Activated CD4-positive, alpha-beta T cell treated with anti-CD3 and anti-CD28 coated beads for 36 hours (primary cell): ENCODE measurements at regions not wholly inside any gene's neighbourhood (a gene's known extent, or its start where the extent isn't known, plus 50 kb on each side); places are given as distances from the start of the nearest gene placed in this dataset.

Experiments used
- ATAC-seq: fragments of 200-7000 bp; cut with Tn5 transposase; one replicate; pipeline ENCODE4 v1.10.0; 2021; ENCODE audit warnings: mild to moderate bottlenecking, moderate library complexity
- CTCF ChIA-PET: fragments of 350-600 bp; sonication (Branson Sonifier 250); formaldehyde crosslinking; loops from one replicate; lab custom pipeline; 2021; ENCODE audit warnings: antibody characterized with exemption; lab: Charles Lee
- POLR2A ChIA-PET: fragments of 350-600 bp; sonication (Branson Sonifier 250); formaldehyde crosslinking; loops from one replicate; lab custom pipeline; 2021; ENCODE audit warnings: antibody characterized with exemption, inconsistent platforms; lab: Charles Lee
- DNase-seq: peaks from one replicate; pipeline ENCODE4 v3.0.0-alpha.2; 2020
- H3K27ac Mint-ChIP-seq: one replicate; pipeline ENCODE4 v1.8.0; 2021; ENCODE audit warnings: mixed read lengths
- H3K27me3 Mint-ChIP-seq: one replicate; pipeline ENCODE4 v1.8.0; 2021; ENCODE audit warnings: mixed read lengths
- H3K36me3 Mint-ChIP-seq: one replicate; pipeline ENCODE4 v1.8.0; 2021; ENCODE audit warnings: low read depth, mixed read lengths
- H3K4me1 Mint-ChIP-seq: one replicate; pipeline ENCODE4 v1.8.0; 2021; ENCODE audit warnings: mixed read lengths
- H3K4me3 Mint-ChIP-seq: one replicate; pipeline ENCODE4 v1.8.0; 2021; ENCODE audit warnings: mild to moderate bottlenecking, moderate library complexity, mixed read lengths
- H3K9me3 Mint-ChIP-seq: one replicate; pipeline ENCODE4 v1.8.0; 2021; ENCODE audit warnings: low read depth, mixed read lengths
- intact Hi-C, 2 experiments: fragments of 100-400 bp; cut with DNase I in 1 of 2; cut with micrococcal nuclease in 1 of 2; formaldehyde crosslinking; loops; one replicate each; pipeline versions ENCODE4 v1.14.2 to v1.15.1; 2022 to 2024; cut with DNase I, micrococcal nuclease

DNA sequence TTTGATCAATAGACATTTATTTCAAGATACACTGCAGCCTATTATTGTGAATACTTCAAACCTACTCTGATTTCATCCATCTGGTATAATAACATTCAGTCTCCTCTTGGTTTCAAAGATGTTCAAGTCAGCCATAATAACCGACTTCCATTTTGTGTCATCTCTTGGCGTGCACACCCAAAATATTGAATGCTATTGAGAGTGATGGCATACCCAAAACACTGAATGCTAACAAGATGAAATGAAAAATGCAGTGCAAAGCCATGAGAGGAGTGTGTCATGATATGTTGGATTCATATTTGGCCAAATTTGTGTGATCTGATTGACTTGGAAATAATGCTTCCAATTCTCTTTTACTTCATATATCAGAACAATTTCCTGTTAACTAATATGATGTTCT lies 181.2 kb upstream of the PCDH17 start:
- DNase-seq (no peak), ATAC-seq (no peak)
- ChIA-PET CTCF (no interaction called here), POLR2A (no interaction called here)
- intact Hi-C loops = no loop called here
- H3K4me1 Mint-ChIP-seq = no peaks in the 10 kb centered on the region
- peaks cover 3% of the 10 kb centered on the region for H3K9me3 Mint-ChIP-seq
- no peak overlapping the region for H3K4me3 Mint-ChIP-seq
- H3K27me3 Mint-ChIP-seq = no peaks in the 10 kb centered on the region
- no peaks in the 10 kb centered on the region for H3K36me3 Mint-ChIP-seq
- no peak overlapping the region for H3K27ac Mint-ChIP-seq

DNA sequence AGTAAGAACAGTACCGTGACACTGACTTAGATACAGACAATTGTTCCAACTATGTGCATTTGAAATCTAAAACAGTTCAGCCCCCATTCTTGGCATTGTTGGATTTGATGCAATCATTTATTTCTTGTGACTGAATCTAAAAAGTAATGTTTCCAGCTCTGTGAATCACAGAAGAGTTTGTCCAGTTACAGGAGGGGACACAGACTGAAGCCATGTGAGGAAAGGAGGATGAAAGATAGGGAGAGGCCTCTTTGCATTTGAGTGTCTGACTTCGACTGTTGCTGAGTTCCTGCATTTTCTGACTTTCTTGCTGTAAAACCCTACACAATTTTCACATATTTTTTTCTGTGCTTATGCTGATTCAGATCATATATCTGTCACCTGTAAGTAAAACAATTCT lies 179.3 kb upstream of the PCDH17 start:
- no peaks in the 10 kb centered on the region for H3K27me3 Mint-ChIP-seq
- POLR2A ChIA-PET = no interaction called here

DNA sequence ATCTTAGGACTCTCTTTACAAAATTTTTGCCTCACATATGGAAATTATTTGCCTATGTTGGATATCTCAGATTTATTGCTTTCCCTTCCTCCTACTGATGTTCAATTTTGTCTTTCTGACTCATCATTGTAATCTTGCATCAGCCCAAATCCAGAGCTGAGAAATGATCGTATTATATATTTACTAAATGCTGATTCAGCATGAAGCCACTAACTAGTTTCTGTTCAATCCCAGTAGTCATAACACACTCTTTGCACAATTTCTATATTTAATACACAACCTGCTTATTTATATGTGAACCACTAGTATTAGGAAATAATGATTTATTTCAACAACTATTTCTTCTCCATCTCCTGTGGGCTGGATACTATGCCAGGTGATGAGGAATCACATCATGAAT lies 161.1 kb upstream of the PCDH17 start:
- ChIA-PET POLR2A (no interaction called here), CTCF (no interaction called here)
- Mint-ChIP-seq H3K36me3 (no peaks in the 10 kb centered on the region), H3K4me1 (no peaks in the 10 kb centered on the region), H3K4me3 (no peak overlapping the region), H3K27ac (no peak overlapping the region), H3K27me3 (no peaks in the 10 kb centered on the region), H3K9me3 (peaks cover 5% of the 10 kb centered on the region)
- no peak for ATAC-seq
- DNase-seq = no peak
- intact Hi-C loops = no loop called here

More for the DNA sequence above, 179.3 kb upstream of the PCDH17 start:
- Mint-ChIP-seq H3K4me3 (no peak overlapping the region), H3K27ac (no peak overlapping the region), H3K4me1 (no peaks in the 10 kb centered on the region), H3K36me3 (no peaks in the 10 kb centered on the region), H3K9me3 (peaks cover 3% of the 10 kb centered on the region)
- CTCF ChIA-PET = no interaction called here
- intact Hi-C loops = no loop called here
- ATAC-seq = no peak
- DNase-seq = no peak

DNA sequence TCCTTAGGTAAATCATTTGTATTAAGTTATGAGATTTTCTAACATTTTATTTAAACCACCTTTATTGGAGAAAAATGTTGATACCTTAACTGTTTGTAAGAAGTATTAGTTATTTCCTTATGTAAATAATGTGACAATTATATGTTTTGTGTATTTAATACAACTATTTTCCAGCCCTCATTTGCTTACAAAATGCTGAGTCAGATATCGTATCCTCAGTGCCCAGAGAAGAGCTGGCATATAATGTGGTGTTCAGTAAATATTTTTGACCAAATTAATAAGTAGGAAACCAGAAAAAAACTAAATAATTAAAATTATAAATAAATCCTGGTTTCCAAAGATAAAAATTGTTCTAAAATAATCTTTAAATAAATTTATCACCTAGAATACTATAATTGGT lies 140.2 kb upstream of the PCDH17 start:
- Mint-ChIP-seq H3K4me1 (no peaks in the 10 kb centered on the region), H3K9me3 (peaks cover 2% of the 10 kb centered on the region), H3K4me3 (no peak overlapping the region), H3K27ac (no peak overlapping the region), H3K36me3 (no peaks in the 10 kb centered on the region), H3K27me3 (no peaks in the 10 kb centered on the region)
- intact Hi-C loops = no loop called here
- no peak for DNase-seq
- ChIA-PET POLR2A (no interaction called here), CTCF (no interaction called here)
- ATAC-seq = no peak

DNA sequence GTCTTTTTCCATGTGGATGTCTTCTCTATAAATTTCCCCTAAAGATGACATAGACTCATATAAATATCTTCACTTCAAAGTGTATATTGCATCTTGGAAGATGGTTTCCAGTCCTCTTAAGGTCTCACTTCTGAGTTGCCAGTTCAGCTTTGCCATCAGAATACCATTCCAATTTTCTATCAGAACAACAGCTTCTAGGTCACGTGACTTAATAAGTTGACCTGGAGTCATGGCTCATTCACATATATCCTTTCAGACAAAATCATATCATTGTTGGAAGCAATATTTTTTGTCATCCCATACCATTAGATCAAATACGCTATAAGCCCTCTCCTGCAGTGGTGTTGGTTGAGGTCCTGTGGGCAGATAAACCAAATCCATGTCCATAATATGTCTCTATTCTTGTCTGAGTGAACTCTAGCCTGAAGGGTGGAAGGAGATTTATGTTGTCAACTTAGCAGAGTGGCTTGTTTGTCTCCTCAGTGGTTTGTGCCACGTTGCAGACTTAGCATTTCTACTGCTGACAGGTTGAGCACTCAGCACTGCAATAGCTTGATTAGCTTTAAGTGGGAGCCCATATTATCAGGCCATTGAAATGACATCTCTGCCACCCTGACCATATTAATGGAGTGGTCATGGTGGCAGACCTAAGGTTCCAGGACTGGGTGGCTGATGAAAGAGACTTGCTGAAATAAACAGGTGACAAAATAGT lies 123.6 kb upstream of the PCDH17 start:
- CTCF ChIA-PET = no interaction called here
- ATAC-seq = no peak

DNA sequence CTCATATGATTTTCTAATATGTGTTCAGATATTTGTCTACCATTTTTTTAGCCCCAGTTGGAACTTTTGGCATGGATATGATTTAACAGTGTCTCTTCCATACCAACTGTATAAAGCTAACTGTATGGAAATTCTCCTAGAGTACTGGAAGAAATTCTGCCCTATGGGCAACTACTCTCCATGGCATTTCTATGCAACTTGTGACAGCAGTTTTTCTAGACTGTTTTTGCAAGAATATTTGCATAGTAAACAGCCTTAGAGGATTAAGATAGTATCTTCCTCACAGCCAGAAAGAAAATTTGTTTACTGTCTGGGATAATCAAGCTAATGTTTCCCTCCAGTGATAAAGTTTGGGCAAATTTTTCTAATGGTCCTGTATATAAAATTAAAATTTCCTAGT lies 119.9 kb upstream of the PCDH17 start:
- ATAC-seq (no peak), DNase-seq (no peak)
- H3K4me3 Mint-ChIP-seq = no peak overlapping the region
- H3K27me3 Mint-ChIP-seq = no peaks in the 10 kb centered on the region
- peaks cover 3% of the 10 kb centered on the region for H3K9me3 Mint-ChIP-seq
- no peaks in the 10 kb centered on the region for H3K4me1 Mint-ChIP-seq
- H3K27ac Mint-ChIP-seq = no peak overlapping the region
- no peaks in the 10 kb centered on the region for H3K36me3 Mint-ChIP-seq
- intact Hi-C loops = no loop called here
- POLR2A ChIA-PET = no interaction called here
- CTCF ChIA-PET = no interaction called here

More for the DNA sequence above, 123.6 kb upstream of the PCDH17 start:
- peaks cover 7% of the 10 kb centered on the region for H3K9me3 Mint-ChIP-seq
- no peak overlapping the region for H3K27ac Mint-ChIP-seq
- POLR2A ChIA-PET = no interaction called here
- H3K27me3 Mint-ChIP-seq = no peaks in the 10 kb centered on the region
- DNase-seq = no peak
- no peaks in the 10 kb centered on the region for H3K36me3 Mint-ChIP-seq
- no peak overlapping the region for H3K4me3 Mint-ChIP-seq
- intact Hi-C loops = no loop called here
- H3K4me1 Mint-ChIP-seq = no peaks in the 10 kb centered on the region

DNA sequence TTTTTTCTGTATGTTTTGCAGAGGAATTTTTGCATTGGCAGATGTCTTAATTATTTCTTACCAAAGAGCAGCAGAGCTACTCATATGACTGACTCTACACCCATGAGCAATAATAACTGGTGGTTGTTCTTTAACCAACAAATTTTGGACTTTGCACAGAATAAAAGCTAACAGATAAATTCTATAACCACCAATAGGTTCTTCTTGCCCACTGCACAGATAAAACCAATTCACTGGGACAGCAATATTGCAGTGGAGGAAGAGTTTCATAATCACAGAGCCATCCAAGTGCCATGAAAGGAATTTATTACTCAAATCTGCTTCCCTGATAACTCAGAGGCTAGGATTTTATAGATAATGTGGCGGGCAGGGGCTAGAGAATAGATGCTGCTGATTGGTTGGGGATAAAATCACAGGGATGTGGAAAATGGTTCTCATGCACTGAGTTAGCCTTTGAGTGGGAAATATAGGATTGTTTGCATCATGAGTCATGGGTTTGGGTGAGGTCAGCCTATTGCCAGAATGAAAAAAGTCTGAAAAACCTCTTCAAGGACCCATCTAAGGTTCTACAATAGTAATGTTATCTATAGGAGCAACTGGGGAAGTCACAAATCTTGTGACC lies 104.3 kb upstream of the PCDH17 start:
- H3K4me3 Mint-ChIP-seq = no peak overlapping the region
- no peak for ATAC-seq
- intact Hi-C loops = no loop called here
- POLR2A ChIA-PET = no interaction called here
- CTCF ChIA-PET = no interaction called here
- no peaks in the 10 kb centered on the region for H3K36me3 Mint-ChIP-seq
- no peak for DNase-seq
- no peaks in the 10 kb centered on the region for H3K27me3 Mint-ChIP-seq
- H3K4me1 Mint-ChIP-seq = no peaks in the 10 kb centered on the region
- H3K27ac Mint-ChIP-seq = no peak overlapping the region
- peaks cover 10% of the 10 kb centered on the region for H3K9me3 Mint-ChIP-seq

DNA sequence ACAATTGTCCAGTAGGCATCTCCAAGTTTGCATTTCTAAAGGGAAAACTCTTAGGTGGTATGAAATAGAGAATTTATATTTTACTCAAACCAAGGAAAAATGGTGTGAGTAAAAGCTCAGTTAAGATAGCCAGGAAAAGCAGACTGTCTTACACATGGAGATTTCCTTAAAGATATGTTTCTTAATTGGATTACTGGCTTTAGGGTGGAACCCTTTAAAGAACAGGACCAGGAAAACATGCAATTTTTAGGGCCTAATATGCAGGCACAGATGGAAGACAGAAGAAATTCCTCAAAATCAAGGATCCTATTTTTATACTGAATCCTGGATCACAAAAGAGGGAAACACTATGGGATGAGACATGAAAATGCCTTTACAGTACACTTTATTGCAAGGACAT lies 100.3 kb upstream of the PCDH17 start:
- ATAC-seq (no peak), DNase-seq (no peak)
- Mint-ChIP-seq H3K9me3 (peaks cover 21% of the 10 kb centered on the region), H3K36me3 (no peaks in the 10 kb centered on the region), H3K27ac (no peak overlapping the region), H3K27me3 (no peaks in the 10 kb centered on the region), H3K4me1 (no peaks in the 10 kb centered on the region), H3K4me3 (no peak overlapping the region)
- POLR2A ChIA-PET = no interaction called here
- intact Hi-C loops = no loop called here
- CTCF ChIA-PET = no interaction called here

DNA sequence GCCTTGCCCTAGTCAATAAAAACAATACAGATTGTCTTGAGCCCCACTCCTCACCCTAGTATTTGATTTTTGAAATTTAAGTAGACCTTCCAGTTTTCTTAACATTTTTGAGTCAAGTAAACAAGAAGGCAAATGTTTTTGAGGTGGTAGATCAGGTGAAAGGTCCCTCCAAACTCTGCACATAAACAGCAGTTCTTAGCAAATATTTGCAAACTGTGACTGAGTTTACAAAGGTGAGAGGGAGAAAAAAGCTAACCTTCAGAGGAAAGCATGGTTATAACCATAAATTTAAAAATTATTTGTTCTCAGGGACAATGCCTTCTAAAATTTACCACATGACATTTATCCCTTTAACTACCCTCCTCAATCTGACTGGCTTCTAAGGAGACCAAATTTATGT lies 84.6 kb upstream of the PCDH17 start:
- DNase-seq = no peak
- peaks cover 3% of the 10 kb centered on the region for H3K9me3 Mint-ChIP-seq
- ChIA-PET POLR2A (no interaction called here), CTCF (no interaction called here)
- no peak overlapping the region for H3K27ac Mint-ChIP-seq
- ATAC-seq = no peak
- no peaks in the 10 kb centered on the region for H3K4me1 Mint-ChIP-seq
- no peaks in the 10 kb centered on the region for H3K36me3 Mint-ChIP-seq
- no peaks in the 10 kb centered on the region for H3K27me3 Mint-ChIP-seq
- intact Hi-C loops = no loop called here
- H3K4me3 Mint-ChIP-seq = no peak overlapping the region

DNA sequence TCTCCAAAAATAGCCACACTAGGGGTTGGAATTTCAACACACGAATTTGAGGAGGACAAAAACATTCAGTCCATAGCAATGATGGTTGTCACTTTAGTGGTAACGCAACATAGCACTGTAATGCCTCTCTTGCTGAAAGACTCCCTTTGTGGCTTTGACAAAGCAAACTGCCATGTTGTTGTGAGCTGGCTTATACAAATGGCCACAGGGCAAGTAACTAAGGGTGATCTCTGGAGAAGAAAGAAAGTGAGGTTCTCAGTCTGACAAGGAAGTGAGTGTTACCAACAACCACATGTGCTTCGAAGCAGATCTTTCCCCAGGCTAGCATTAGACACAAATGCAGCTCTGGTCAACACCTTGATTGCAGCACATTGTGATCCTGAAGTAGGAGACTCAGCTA lies 79.1 kb upstream of the PCDH17 start:
- Mint-ChIP-seq H3K27me3 (no peaks in the 10 kb centered on the region), H3K9me3 (peaks cover 7% of the 10 kb centered on the region), H3K4me1 (no peaks in the 10 kb centered on the region), H3K27ac (no peak overlapping the region), H3K36me3 (no peaks in the 10 kb centered on the region), H3K4me3 (no peak overlapping the region)
- DNase-seq = no peak
- POLR2A ChIA-PET = no interaction called here
- intact Hi-C loops = no loop called here
- no peak for ATAC-seq
- CTCF ChIA-PET = no interaction called here

DNA sequence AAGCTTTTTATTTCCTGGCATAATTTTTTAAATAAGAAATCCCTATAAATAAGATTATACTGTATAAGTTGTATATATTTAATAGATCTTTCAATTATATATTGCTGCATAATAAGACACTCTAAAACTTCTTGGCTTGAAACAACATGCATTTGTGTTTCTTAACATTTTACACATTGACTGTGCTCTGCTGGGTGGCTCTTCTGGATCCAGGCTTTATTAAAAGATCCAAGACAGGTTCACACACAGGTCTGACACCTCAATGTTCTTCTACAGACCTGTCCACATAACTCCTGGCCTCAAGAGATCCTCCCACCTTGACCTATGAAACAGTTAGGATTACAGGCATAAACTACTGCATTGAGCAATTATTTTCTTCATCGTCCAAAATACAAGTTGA lies 77.6 kb upstream of the PCDH17 start:
- H3K9me3 Mint-ChIP-seq = peaks cover 5% of the 10 kb centered on the region
- H3K4me1 Mint-ChIP-seq = no peaks in the 10 kb centered on the region
- DNase-seq (no peak), ATAC-seq (no peak)
- H3K27ac Mint-ChIP-seq = no peak overlapping the region
- no peak overlapping the region for H3K4me3 Mint-ChIP-seq
- ChIA-PET POLR2A (no interaction called here), CTCF (no interaction called here)
- intact Hi-C loops = no loop called here
- no peaks in the 10 kb centered on the region for H3K27me3 Mint-ChIP-seq
- no peaks in the 10 kb centered on the region for H3K36me3 Mint-ChIP-seq

DNA sequence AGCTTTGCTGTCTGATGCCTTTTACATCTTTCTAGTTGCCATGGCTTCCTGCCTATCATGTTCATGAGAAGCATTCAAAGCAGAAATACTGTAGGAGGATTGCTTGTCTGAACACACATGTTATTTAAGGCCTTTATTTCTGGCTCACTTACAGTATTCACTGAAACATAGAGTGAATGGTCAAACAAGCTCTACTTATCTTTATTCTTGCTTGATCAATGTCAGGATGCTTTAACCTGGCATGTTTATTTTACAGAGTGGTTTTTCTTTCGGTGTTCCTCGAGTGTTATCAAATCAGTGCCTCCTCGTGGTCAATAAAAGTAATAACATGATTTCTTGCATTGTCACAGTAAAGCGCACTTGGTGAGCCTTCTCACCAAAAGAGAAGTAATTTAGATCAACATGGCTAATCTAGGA lies 73.5 kb upstream of the PCDH17 start:
- H3K27ac Mint-ChIP-seq = no peak overlapping the region
- intact Hi-C loops = no loop called here
- H3K4me1 Mint-ChIP-seq = no peaks in the 10 kb centered on the region
- H3K36me3 Mint-ChIP-seq = no peaks in the 10 kb centered on the region
- H3K4me3 Mint-ChIP-seq = no peak overlapping the region
- peaks cover 9% of the 10 kb centered on the region for H3K9me3 Mint-ChIP-seq
- ATAC-seq (no peak), DNase-seq (no peak)
- POLR2A ChIA-PET = no interaction called here
- no peaks in the 10 kb centered on the region for H3K27me3 Mint-ChIP-seq
- CTCF ChIA-PET = interaction anchor here (0.7 to 1.1 kb wide), 2 partner anchors 34 to 501 kb away, joined by 3 read pairs; no protein-coding TSS in a partner anchor
